ENCODE measurements at regions not wholly inside any gene's neighbourhood (a gene's known extent, or its start where the extent isn't known, plus 50 kb on each side); places are given as distances from the start of the nearest gene placed in this dataset.

DNA sequence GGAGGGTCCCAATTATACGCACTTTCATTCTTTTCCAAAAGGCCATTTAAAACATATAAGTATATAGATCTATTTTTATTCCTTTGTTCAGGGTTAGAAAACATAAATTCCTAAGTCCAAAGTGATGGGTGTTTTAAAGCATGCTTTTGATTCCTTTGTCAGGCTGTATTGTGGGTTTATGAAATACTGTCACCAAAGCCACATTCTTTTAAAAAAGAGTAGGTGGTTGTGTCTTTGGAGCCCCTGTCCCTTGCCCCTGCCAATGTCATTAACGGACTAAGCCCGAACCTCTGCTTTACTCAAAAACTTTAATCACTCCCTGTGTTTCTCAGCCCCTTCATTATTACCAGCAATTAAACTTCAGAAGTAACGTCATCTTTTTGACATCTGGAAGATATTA is 104.9 kb upstream of the APCDD1 start:
- TF ChIP-seq POLR2A (IDR thresholded peaks at IDR 0.05; ENCODE audit: low read depth, low read length) (no peak), FOS (IDR thresholded peaks at IDR 0.05; ENCODE audit: low read depth, low read length) (no peak)
- TF ChIP-seq, protein P1, sequence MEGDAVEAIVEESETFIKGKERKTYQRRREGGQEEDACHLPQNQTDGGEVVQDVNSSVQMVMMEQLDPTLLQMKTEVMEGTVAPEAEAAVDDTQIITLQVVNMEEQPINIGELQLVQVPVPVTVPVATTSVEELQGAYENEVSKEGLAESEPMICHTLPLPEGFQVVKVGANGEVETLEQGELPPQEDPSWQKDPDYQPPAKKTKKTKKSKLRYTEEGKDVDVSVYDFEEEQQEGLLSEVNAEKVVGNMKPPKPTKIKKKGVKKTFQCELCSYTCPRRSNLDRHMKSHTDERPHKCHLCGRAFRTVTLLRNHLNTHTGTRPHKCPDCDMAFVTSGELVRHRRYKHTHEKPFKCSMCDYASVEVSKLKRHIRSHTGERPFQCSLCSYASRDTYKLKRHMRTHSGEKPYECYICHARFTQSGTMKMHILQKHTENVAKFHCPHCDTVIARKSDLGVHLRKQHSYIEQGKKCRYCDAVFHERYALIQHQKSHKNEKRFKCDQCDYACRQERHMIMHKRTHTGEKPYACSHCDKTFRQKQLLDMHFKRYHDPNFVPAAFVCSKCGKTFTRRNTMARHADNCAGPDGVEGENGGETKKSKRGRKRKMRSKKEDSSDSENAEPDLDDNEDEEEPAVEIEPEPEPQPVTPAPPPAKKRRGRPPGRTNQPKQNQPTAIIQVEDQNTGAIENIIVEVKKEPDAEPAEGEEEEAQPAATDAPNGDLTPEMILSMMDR (conservative IDR thresholded peaks at IDR 0.05; ENCODE audit: low read depth, low read length), result no peak

Measured in IMR-90 (cell line).